Heart left ventricle (tissue), 13 donors: ENCODE measurements at regions not wholly inside any gene's neighbourhood (a gene's known extent, or its start where the extent isn't known, plus 50 kb on each side); places are given as distances from the start of the nearest gene placed in this dataset.

ENCODE experiments used
- CTCF ChIP-seq, 12 donors: fragments of 200-600 bp; sonication (generic) in 4 of 12; IDR thresholded peaks; one replicate each; pipeline versions ENCODE4 v1.5.0 to v1.8.0; 2018 to 2022; ENCODE audit warnings: antibody characterized with exemption in 12 of 12, mild to moderate bottlenecking in 5 of 12
- POLR2A ChIP-seq, 2 donors: fragments of 450-650 bp; IDR thresholded peaks; one replicate each; pipeline ENCODE4 v1.6.1; 2017; ENCODE audit warnings: antibody characterized with exemption in 2 of 2, mild to moderate bottlenecking in 2 of 2, moderate library complexity in 2 of 2
- donor health status: ischemic (EF 13 %, LVEDD 7.1; RV severe dilation, severe dysfunction).
- donor health status: DM: no; HTN: yes; CAD: no.
- donor health status: DM: no; HTN: no; CAD: no.
- donor health status: ischemic (EF 25% LVEDD 6.9; RV normal size, moderate dysfunction).
- donor health status: ischemic (EF 25% LVEDD 5.7; RV mildly dilated, moderate dysfunction).
- donor health status: ischemic (EF 35%, LVEDD 5.7; RV mildly dilated, moderate dysfunction).
- donor health status: nonischemic (EF 11% LVEDD 7.7; RV severe dilation, severe dysfunction).
- donor health status: DM: yes; HTN: yes; CAD: no.
- donor health status: PGD.
- donor health status: ischemic (EF 29% LVEDD 5.4; RV normal size, mild dysfunction).
- donor health status: nonischemic (EF 23%, LVEDD 6.1; RV moderate dilation, normal function).

GRCh38 chr11:94697156-94697555 is 71.0 kb upstream of the AMOTL1 start:
- TF ChIP-seq CTCF (IDR thresholded peaks at IDR 0.05) (no peak), POLR2A (IDR thresholded peaks at IDR 0.05) (no peak)
